GM12878 (cell line): ENCODE measurements at regions not wholly inside any gene's neighbourhood (a gene's known extent, or its start where the extent isn't known, plus 50 kb on each side); places are given as distances from the start of the nearest gene placed in this dataset.

Source experiments
- ATAC-seq: fragments of 200-7000 bp; cut with Tn5 transposase; 3 replicates; pipeline ENCODE4 v1.9.1; 2020; ENCODE audit warnings: mild to moderate bottlenecking, moderate library complexity
- BruUV-seq: library from RNA; stranded (reverse); fragments of 400-500 nt; replicated peaks from 2 replicates; lab custom pipeline; 2021; lab: Mats Ljungman, UMichigan
- CTCF ChIA-PET: fragments of 300-600 bp; sonication (Branson Sonifier 250); formaldehyde crosslinking; extraction: SDS; loops from one replicate; lab custom pipeline; 2021; ENCODE audit warnings: inconsistent platforms; lab: Yijun Ruan, JAX
- POLR2A ChIA-PET: fragments of 350-600 bp; formaldehyde crosslinking; extraction: SDS; loops from one replicate; lab custom pipeline; 2021; ENCODE audit warnings: inconsistent platforms; lab: Charles Lee
- RAD21 ChIA-PET: fragments of 300-600 bp; sonication (Branson Sonifier 250); formaldehyde crosslinking; loops from one replicate; lab custom pipeline; 2023; ENCODE audit warnings: antibody characterized with exemption; ENCODE audit not compliant: unreplicated experiment; lab: Charles Lee
- SMC1A ChIA-PET: fragments of 300-600 bp; sonication (Branson Sonifier 250); formaldehyde crosslinking; loops from one replicate; lab custom pipeline; 2023; ENCODE audit not compliant: unreplicated experiment, uncharacterized antibody; lab: Charles Lee
- DNase-seq: peaks from one replicate; pipeline ENCODE4 v3.0.0-alpha.2; 2011; ENCODE audit warnings: low read depth, low spot score
- FAIRE-seq: peaks from 3 replicates; lab custom pipeline; 2011; peaks lifted over from hg19 to GRCh38; lab: Jason Lieb, UNC
- H2AFZ ChIP-seq: 2 replicates; pipeline ENCODE4 v1.6.0; 2011; ENCODE audit warnings: low read depth, low read length, control low read depth; ENCODE audit not compliant: control insufficient read depth
- H3K27ac ChIP-seq: 2 replicates; pipeline ENCODE4 v1.5.1; 2011; ENCODE audit warnings: control low read depth; ENCODE audit not compliant: control insufficient read depth, insufficient read depth
- H3K27me3 ChIP-seq, 2 experiments: replicated peaks in 1 of 2; 2 replicates each; pipeline versions ENCODE4 v1.6.0 to v1.6.1; 2011; ENCODE audit warnings: low read length in 1 of 2; ENCODE audit not compliant: control insufficient read depth in 2 of 2, insufficient read depth in 2 of 2
- H3K36me3 ChIP-seq, 2 experiments: 2 replicates each; pipeline ENCODE4 v1.5.1; 2011; ENCODE audit warnings: low read length in 1 of 2; ENCODE audit not compliant: control insufficient read depth in 2 of 2, insufficient read depth in 2 of 2
- H3K4me1 ChIP-seq: 2 replicates; pipeline ENCODE4 v1.6.1; 2011; ENCODE audit warnings: mild to moderate bottlenecking, low read length, moderate library complexity, mixed read lengths; ENCODE audit not compliant: control insufficient read depth, insufficient read depth
- H3K4me2 ChIP-seq: 2 replicates; pipeline ENCODE4 v1.6.0; 2011; ENCODE audit warnings: control low read depth; ENCODE audit not compliant: control insufficient read depth, insufficient read depth
- H3K4me3 ChIP-seq: fragments of 200-600 bp; sonication (generic); 2 replicates; pipeline ENCODE4 v1.5.1; 2016
- H3K79me2 ChIP-seq: 2 replicates; pipeline ENCODE4 v1.6.0; 2011; ENCODE audit warnings: low read length; ENCODE audit not compliant: control insufficient read depth, insufficient read depth
- H3K9ac ChIP-seq: 2 replicates; pipeline ENCODE4 v1.8.0; 2011; ENCODE audit warnings: low read length, control low read depth, mixed read lengths; ENCODE audit not compliant: control insufficient read depth, insufficient read depth
- H3K9me3 ChIP-seq: replicated peaks from 3 replicates; pipeline ENCODE4 v1.5.1; 2011; ENCODE audit warnings: mild to moderate bottlenecking, low read length; ENCODE audit not compliant: control insufficient read depth, insufficient read depth
- H4K20me1 ChIP-seq: 2 replicates; pipeline ENCODE4 v1.6.0; 2011; ENCODE audit not compliant: control insufficient read depth, insufficient read depth
- ATF2 ChIP-seq: IDR thresholded peaks from 2 replicates; pipeline ENCODE4 v1.6.1; 2012; ENCODE audit warnings: low read length, inconsistent platforms
- CBX3 ChIP-seq: fragments of 200-600 bp; sonication (generic); IDR thresholded peaks from 2 replicates; pipeline ENCODE4 v1.6.1; 2016; ENCODE audit warnings: low read depth, borderline replicate concordance
- CEBPB ChIP-seq, 2 experiments: fragments of 150-350 bp in 1 of 2; IDR thresholded peaks; 2 replicates each; pipeline ENCODE4 v1.6.1; 2012 to 2014; ENCODE audit warnings: low read depth in 2 of 2, low read length in 2 of 2, borderline replicate concordance in 1 of 2, inconsistent platforms in 1 of 2
- CTCF ChIP-seq, 3 experiments: IDR thresholded peaks in 2 of 3; conservative IDR thresholded peaks in 1 of 3; 2 replicates each; pipeline ENCODE4 v1.5.1; 2011; ENCODE audit warnings: low read depth in 3 of 3, low read length in 3 of 3, mild to moderate bottlenecking in 3 of 3, control low read depth in 2 of 3, moderate library complexity in 2 of 3, inconsistent platforms in 1 of 3, mixed read lengths in 1 of 3; ENCODE audit not compliant: control insufficient read depth in 2 of 3, insufficient read depth in 1 of 3; ENCODE audit errors: extremely low read depth in 1 of 3
- DPF2 ChIP-seq: fragments of 450-650 bp; IDR thresholded peaks from 2 replicates; pipeline ENCODE4 v1.6.1; 2017; ENCODE audit warnings: mild to moderate bottlenecking
- EED ChIP-seq: sonication (generic); IDR thresholded peaks from 2 replicates; pipeline ENCODE4 v1.6.1; 2016; ENCODE audit warnings: antibody characterized with exemption, low read depth
- EGR1 ChIP-seq, 2 experiments: IDR thresholded peaks; 1 replicate in 1 of 2; 2 replicates in 1 of 2; pipeline ENCODE4 v1.6.1; 2011 to 2012; ENCODE audit warnings: low read depth in 2 of 2, low read length in 2 of 2, borderline replicate concordance in 1 of 2, mild to moderate bottlenecking in 1 of 2, moderate library complexity in 1 of 2
- FOXK2 ChIP-seq: fragments of 450-650 bp; IDR thresholded peaks from 2 replicates; pipeline ENCODE4 v1.6.1; 2017; ENCODE audit warnings: mild to moderate bottlenecking, moderate library complexity
- NFYB ChIP-seq: IDR thresholded peaks from 2 replicates; pipeline ENCODE4 v1.6.1; 2011; ENCODE audit warnings: low read depth, mild to moderate bottlenecking, low read length, improper control_type of control experiment, moderate library complexity; ENCODE audit not compliant: insufficient read depth
- RAD21 ChIP-seq: IDR thresholded peaks from 2 replicates; pipeline ENCODE4 v1.6.1; 2011; ENCODE audit warnings: mild to moderate bottlenecking, low read depth, low read length, moderate library complexity; ENCODE audit not compliant: insufficient read depth
- RELA ChIP-seq: fragments of 450-650 bp; IDR thresholded peaks from 2 replicates; pipeline ENCODE4 v1.8.0; 2014; ENCODE audit warnings: borderline replicate concordance; ENCODE audit not compliant: partially characterized antibody
- SMC3 ChIP-seq: IDR thresholded peaks from 2 replicates; pipeline ENCODE4 v1.6.1; 2011; ENCODE audit warnings: low read length, improper control_type of control experiment, borderline replicate concordance
- SREBF2 ChIP-seq: IDR thresholded peaks from 2 replicates; pipeline ENCODE4 v1.6.1; 2012; ENCODE audit warnings: mild to moderate bottlenecking, low read length
- SRF ChIP-seq, 2 experiments: IDR thresholded peaks; 2 replicates each; pipeline ENCODE4 v1.6.1; 2011; ENCODE audit warnings: low read depth in 2 of 2, low read length in 2 of 2, mild to moderate bottlenecking in 1 of 2, moderate library complexity in 1 of 2
- TAF1 ChIP-seq: IDR thresholded peaks from 2 replicates; pipeline ENCODE4 v1.6.1; 2011; ENCODE audit warnings: mild to moderate bottlenecking, low read depth, low read length, borderline replicate concordance
- YBX1 ChIP-seq: fragments of 450-650 bp; IDR thresholded peaks from 2 replicates; pipeline ENCODE4 v1.6.1; 2016; ENCODE audit warnings: antibody characterized with exemption
- WGBS: methylation state at CpG from one replicate; pipeline ENCODE4 v1.1.6; 2016; ENCODE audit warnings: low lambda C conversion rate; ENCODE audit not compliant: insufficient replicate concordance, insufficient coverage; ENCODE audit errors: missing lambda C conversion rate; 5-methylcytosine and 5-hydroxymethylcytosine counted together
- in situ Hi-C: fragments of 300-500 bp; cut with MboI; formaldehyde crosslinking; loops from 9 replicates; pipeline ENCODE4 v1.14.3; 2018; ENCODE audit warnings: mixed read lengths
- intact Hi-C: fragments of 100-400 bp; cut with micrococcal nuclease; formaldehyde crosslinking; loops from one replicate; pipeline ENCODE4 v1.14.2; 2022; ENCODE audit not compliant: unreplicated experiment
- TF ChIP-seq, protein P1 (sequence below): fragments of 450-650 bp; IDR thresholded peaks from 2 replicates; pipeline ENCODE4 v1.6.1; 2018; ENCODE audit warnings: mild to moderate bottlenecking, low read depth, moderate library complexity; ENCODE audit not compliant: partially characterized antibody

- SMC1A ChIA-PET = no interaction called here
- DNase-seq (no peak), ATAC-seq (no peak), FAIRE-seq (no peak)
- Histone ChIP-seq H3K4me3 (no peak overlapping the region), H4K20me1 (no peaks in the 10 kb centered on the region), H3K4me1 (no peaks in the 10 kb centered on the region), H3K9ac (no peak overlapping the region), H3K4me2 (no peak overlapping the region), H3K36me3 (no peaks in the 10 kb centered on the region), H3K27ac (no peak overlapping the region), H3K27me3 (no peaks in the 10 kb centered on the region), H3K79me2 (no peaks in the 10 kb centered on the region), H3K9me3 (no peaks in the 10 kb centered on the region), H2AFZ (no peak overlapping the region)
- 71% methylated on average over 3 of the region's 3 CpGs for WGBS
- BruUV-seq = no TSS peak
- CTCF ChIA-PET = no interaction called here
- in situ Hi-C loops = no loop called here
- POLR2A ChIA-PET = no interaction called here
- RAD21 ChIA-PET = no interaction called here
- intact Hi-C loops = no loop called here
- no peak for TF ChIP-seq EGR1 (IDR thresholded peaks at IDR 0.05; ENCODE audit: borderline replicate concordance in 1 of 2, low read depth in 2 of 2, low read length in 2 of 2)
- TF ChIP-seq YBX1 = no peak
- no peak for TF ChIP-seq CBX3
- TF ChIP-seq TAF1 = no peak
- no peak for TF ChIP-seq RELA
- TF ChIP-seq EED = no peak
- TF ChIP-seq SREBF2 = no peak
- TF ChIP-seq FOXK2 = no peak
- no peak for TF ChIP-seq CEBPB (IDR thresholded peaks at IDR 0.05; ENCODE audit: borderline replicate concordance in 1 of 2, low read depth in 2 of 2, low read length in 2 of 2)
- no peak for TF ChIP-seq SMC3
- no peak for TF ChIP-seq SRF (IDR thresholded peaks at IDR 0.05; ENCODE audit: low read depth in 2 of 2, low read length in 2 of 2)
- TF ChIP-seq NFYB = no peak
- TF ChIP-seq RAD21 = no peak
- TF ChIP-seq ATF2 = no peak
- no peak for TF ChIP-seq DPF2
- no peak for TF ChIP-seq CTCF (IDR thresholded peaks at IDR 0.05 in 2 of 3, conservative IDR thresholded peaks at IDR 0.05 in 1 of 3; ENCODE audit: control insufficient read depth in 2 of 3, extremely low read depth in 1 of 3, insufficient read depth in 1 of 3, low read depth in 3 of 3, low read length in 3 of 3)
- TF ChIP-seq, protein P1, sequence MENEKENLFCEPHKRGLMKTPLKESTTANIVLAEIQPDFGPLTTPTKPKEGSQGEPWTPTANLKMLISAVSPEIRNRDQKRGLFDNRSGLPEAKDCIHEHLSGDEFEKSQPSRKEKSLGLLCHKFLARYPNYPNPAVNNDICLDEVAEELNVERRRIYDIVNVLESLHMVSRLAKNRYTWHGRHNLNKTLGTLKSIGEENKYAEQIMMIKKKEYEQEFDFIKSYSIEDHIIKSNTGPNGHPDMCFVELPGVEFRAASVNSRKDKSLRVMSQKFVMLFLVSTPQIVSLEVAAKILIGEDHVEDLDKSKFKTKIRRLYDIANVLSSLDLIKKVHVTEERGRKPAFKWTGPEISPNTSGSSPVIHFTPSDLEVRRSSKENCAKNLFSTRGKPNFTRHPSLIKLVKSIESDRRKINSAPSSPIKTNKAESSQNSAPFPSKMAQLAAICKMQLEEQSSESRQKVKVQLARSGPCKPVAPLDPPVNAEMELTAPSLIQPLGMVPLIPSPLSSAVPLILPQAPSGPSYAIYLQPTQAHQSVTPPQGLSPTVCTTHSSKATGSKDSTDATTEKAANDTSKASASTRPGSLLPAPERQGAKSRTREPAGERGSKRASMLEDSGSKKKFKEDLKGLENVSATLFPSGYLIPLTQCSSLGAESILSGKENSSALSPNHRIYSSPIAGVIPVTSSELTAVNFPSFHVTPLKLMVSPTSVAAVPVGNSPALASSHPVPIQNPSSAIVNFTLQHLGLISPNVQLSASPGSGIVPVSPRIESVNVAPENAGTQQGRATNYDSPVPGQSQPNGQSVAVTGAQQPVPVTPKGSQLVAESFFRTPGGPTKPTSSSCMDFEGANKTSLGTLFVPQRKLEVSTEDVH = no peak
- TF ChIP-seq, all 136 proteins: peak for 0
These were observed 516.8 kb downstream of the CFAP47 start for GRCh38 chrX:36436361-36436760.
